ENCODE measurements at regions not wholly inside any gene's neighbourhood (a gene's known extent, or its start where the extent isn't known, plus 50 kb on each side); places are given as distances from the start of the nearest gene placed in this dataset.

- H3K9ac ChIP-seq (ENCODE audit: insufficient read depth in 1 of 2, low read length in 2 of 2) = no peak overlapping the region
- ATAC-seq (ENCODE audit: insufficient read depth, low FRiP score) (no peak), DNase-seq (peak; percentile 44 to 52 (median 51))
- H3K36me3 ChIP-seq (ENCODE audit: control insufficient read depth in 4 of 4, insufficient read depth in 4 of 4, low read length in 4 of 4) = no peaks in the 10 kb centered on the region
- H3K27ac ChIP-seq (ENCODE audit: low read depth in 1 of 2, low read length in 1 of 2) = peak overlapping the region in 1 of 2 donors; percentile 66
- H3K4me1 ChIP-seq (ENCODE audit: control insufficient read depth in 5 of 5, insufficient read depth in 5 of 5, low read length in 5 of 5) = peaks cover 0 to 23% (median 5%) of the 10 kb centered on the region in 5 donors
- H3K27me3 ChIP-seq (ENCODE audit: control insufficient read depth in 3 of 3, insufficient read depth in 3 of 3, low read length in 2 of 3) = no peaks in the 10 kb centered on the region
- no peak overlapping the region for H3K4me3 ChIP-seq
- TF ChIP-seq CTCF (IDR thresholded peaks at IDR 0.05; ENCODE audit: control extremely low read depth, extremely low read depth) = no peak
- no peaks in the 10 kb centered on the region for H3K9me3 ChIP-seq (ENCODE audit: control insufficient read depth in 4 of 4, insufficient read depth in 3 of 4, low read length in 3 of 4)
Measured at GRCh38 chr3:117035745-117036144, 326.2 kb downstream of the TUSC7 start.

GRCh38 chr3:117036259-117036799, 326.8 kb downstream of the TUSC7 start:
- Histone ChIP-seq H3K36me3 (ENCODE audit: control insufficient read depth in 4 of 4, insufficient read depth in 4 of 4, low read length in 4 of 4) (no peaks in the 10 kb centered on the region), H3K4me1 (ENCODE audit: control insufficient read depth in 5 of 5, insufficient read depth in 5 of 5, low read length in 5 of 5) (peaks cover 0 to 23% (median 5%) of the 10 kb centered on the region in 5 donors), H3K27ac (ENCODE audit: low read depth in 1 of 2, low read length in 1 of 2) (no peak overlapping the region), H3K27me3 (ENCODE audit: control insufficient read depth in 3 of 3, insufficient read depth in 3 of 3, low read length in 2 of 3) (no peaks in the 10 kb centered on the region), H3K9me3 (ENCODE audit: control insufficient read depth in 4 of 4, insufficient read depth in 3 of 4, low read length in 3 of 4) (no peaks in the 10 kb centered on the region), H3K9ac (ENCODE audit: insufficient read depth in 1 of 2, low read length in 2 of 2) (no peak overlapping the region), H3K4me3 (no peak overlapping the region)
- no peak for TF ChIP-seq CTCF (IDR thresholded peaks at IDR 0.05; ENCODE audit: control extremely low read depth, extremely low read depth)
- peak; percentile 69 to 90 (median 80) for DNase-seq
- peak; percentile 80 for ATAC-seq (ENCODE audit: insufficient read depth, low FRiP score)
- 20 to 31% methylated on average over 4 of the region's 4 CpGs for WGBS, 2 donors

DNA sequence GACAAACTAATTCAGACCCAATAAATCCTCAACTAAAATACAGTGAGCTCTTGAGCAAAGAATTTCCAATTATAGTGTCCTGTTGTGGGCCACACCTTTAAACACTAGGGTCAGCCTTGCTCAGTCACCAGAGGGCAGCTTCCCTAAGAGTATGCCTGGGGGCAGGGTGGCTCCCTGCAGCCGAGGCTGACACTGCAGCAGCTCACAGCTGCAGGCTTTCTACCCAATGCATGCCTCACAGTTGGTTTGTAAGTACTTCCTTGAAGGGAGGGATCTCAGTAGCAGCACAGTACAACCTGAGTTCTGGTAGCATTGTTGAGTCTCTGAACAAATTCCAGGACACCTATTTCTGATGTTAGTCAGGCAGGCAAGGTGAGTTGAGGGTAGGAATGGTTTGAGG, 335.6 kb downstream of the TUSC7 start:
- no peak for TF ChIP-seq CTCF (IDR thresholded peaks at IDR 0.05; ENCODE audit: control extremely low read depth, extremely low read depth)
- WGBS, 2 donors = 0% methylated on average over 1 of the region's 1 CpG
- Histone ChIP-seq H3K4me3 (no peak overlapping the region), H3K27ac (ENCODE audit: low read depth in 1 of 2, low read length in 1 of 2) (no peak overlapping the region), H3K36me3 (ENCODE audit: control insufficient read depth in 4 of 4, insufficient read depth in 4 of 4, low read length in 4 of 4) (no peaks in the 10 kb centered on the region), H3K4me1 (ENCODE audit: control insufficient read depth in 5 of 5, insufficient read depth in 5 of 5, low read length in 5 of 5) (no peaks in the 10 kb centered on the region), H3K9ac (ENCODE audit: insufficient read depth in 1 of 2, low read length in 2 of 2) (no peak overlapping the region), H3K27me3 (ENCODE audit: control insufficient read depth in 3 of 3, insufficient read depth in 3 of 3, low read length in 2 of 3) (no peaks in the 10 kb centered on the region), H3K9me3 (ENCODE audit: control insufficient read depth in 4 of 4, insufficient read depth in 3 of 4, low read length in 3 of 4) (no peaks in the 10 kb centered on the region)
- DNase-seq (peak in 1 of 3 donors; percentile 11), ATAC-seq (ENCODE audit: insufficient read depth, low FRiP score) (peak; percentile 34)
